ENCODE measurements at regions not wholly inside any gene's neighbourhood (a gene's known extent, or its start where the extent isn't known, plus 50 kb on each side); places are given as distances from the start of the nearest gene placed in this dataset.

- Histone ChIP-seq H4K20me1 (ENCODE audit: insufficient read depth, low read length, poor library complexity, severe bottlenecking) (no peaks in the 10 kb centered on the region), H3K4me3 (ENCODE audit: low read length, poor library complexity, severe bottlenecking) (no peak overlapping the region), H2AFZ (ENCODE audit: low read length) (no peak overlapping the region), H3K36me3 (ENCODE audit: insufficient read depth, low read length) (no peaks in the 10 kb centered on the region), H3K4me2 (ENCODE audit: low read depth, low read length, poor library complexity, severe bottlenecking) (no peak overlapping the region), H3K79me2 (ENCODE audit: insufficient read depth, low read length) (no peaks in the 10 kb centered on the region), H3K27me3 (ENCODE audit: insufficient read depth, low read length, poor library complexity, severe bottlenecking) (no peaks in the 10 kb centered on the region), H3F3A (ENCODE audit: low read depth) (no peaks in the 10 kb centered on the region), H3K9me2 (replicated peaks; ENCODE audit: low read depth, low read length) (no peaks in the 10 kb centered on the region), H3K9ac (ENCODE audit: low read depth, low read length, poor library complexity, severe bottlenecking) (no peak overlapping the region), H3K4me1 (ENCODE audit: insufficient read depth, low read length, poor library complexity, severe bottlenecking) (no peaks in the 10 kb centered on the region), H3K9me3 (ENCODE audit: insufficient read depth, low read depth, low read length) (no peaks in the 10 kb centered on the region)
- TF ChIP-seq CTCF (conservative IDR thresholded peaks at IDR 0.05; ENCODE audit: low read length) = no peak
- TF ChIP-seq EZH2phosphoT487 (IDR thresholded peaks at IDR 0.05; ENCODE audit: borderline replicate concordance) = no peak
These were observed 222.3 kb upstream of the LDB2 start for GRCh38 chr4:17120761-17121160.

- TF ChIP-seq EZH2phosphoT487 (IDR thresholded peaks at IDR 0.05; ENCODE audit: borderline replicate concordance) (no peak), CTCF (conservative IDR thresholded peaks at IDR 0.05; ENCODE audit: low read length) (no peak)
- Histone ChIP-seq H3F3A (ENCODE audit: low read depth) (no peaks in the 10 kb centered on the region), H3K9ac (ENCODE audit: low read depth, low read length, poor library complexity, severe bottlenecking) (no peak overlapping the region), H3K36me3 (ENCODE audit: insufficient read depth, low read length) (no peaks in the 10 kb centered on the region), H3K9me2 (replicated peaks; ENCODE audit: low read depth, low read length) (no peaks in the 10 kb centered on the region), H3K4me3 (ENCODE audit: low read length, poor library complexity, severe bottlenecking) (no peak overlapping the region), H4K20me1 (ENCODE audit: insufficient read depth, low read length, poor library complexity, severe bottlenecking) (no peaks in the 10 kb centered on the region), H2AFZ (ENCODE audit: low read length) (no peak overlapping the region), H3K9me3 (ENCODE audit: insufficient read depth, low read depth, low read length) (no peaks in the 10 kb centered on the region), H3K4me2 (ENCODE audit: low read depth, low read length, poor library complexity, severe bottlenecking) (no peak overlapping the region), H3K27me3 (ENCODE audit: insufficient read depth, low read length, poor library complexity, severe bottlenecking) (no peaks in the 10 kb centered on the region), H3K4me1 (ENCODE audit: insufficient read depth, low read length, poor library complexity, severe bottlenecking) (no peaks in the 10 kb centered on the region), H3K79me2 (ENCODE audit: insufficient read depth, low read length) (no peaks in the 10 kb centered on the region)
These were observed 219.3 kb upstream of the LDB2 start for GRCh38 chr4:17117746-17118145.

GRCh38 chr4:17115583-17115982 is 217.1 kb upstream of the LDB2 start:
- H3F3A ChIP-seq (ENCODE audit: low read depth) = no peaks in the 10 kb centered on the region
- H3K9me2 ChIP-seq (replicated peaks; ENCODE audit: low read depth, low read length) = no peaks in the 10 kb centered on the region
- no peak for TF ChIP-seq EZH2phosphoT487 (IDR thresholded peaks at IDR 0.05; ENCODE audit: borderline replicate concordance)
- no peak for TF ChIP-seq CTCF (conservative IDR thresholded peaks at IDR 0.05; ENCODE audit: low read length)
- no peaks in the 10 kb centered on the region for H3K4me1 ChIP-seq (ENCODE audit: insufficient read depth, low read length, poor library complexity, severe bottlenecking)
- H3K27me3 ChIP-seq (ENCODE audit: insufficient read depth, low read length, poor library complexity, severe bottlenecking) = no peaks in the 10 kb centered on the region
- no peak overlapping the region for H3K4me3 ChIP-seq (ENCODE audit: low read length, poor library complexity, severe bottlenecking)
- no peaks in the 10 kb centered on the region for H3K36me3 ChIP-seq (ENCODE audit: insufficient read depth, low read length)
- no peak overlapping the region for H3K9ac ChIP-seq (ENCODE audit: low read depth, low read length, poor library complexity, severe bottlenecking)
- no peak overlapping the region for H3K4me2 ChIP-seq (ENCODE audit: low read depth, low read length, poor library complexity, severe bottlenecking)
- no peaks in the 10 kb centered on the region for H3K79me2 ChIP-seq (ENCODE audit: insufficient read depth, low read length)
- no peaks in the 10 kb centered on the region for H3K9me3 ChIP-seq (ENCODE audit: insufficient read depth, low read depth, low read length)
- H2AFZ ChIP-seq (ENCODE audit: low read length) = no peak overlapping the region
- H4K20me1 ChIP-seq (ENCODE audit: insufficient read depth, low read length, poor library complexity, severe bottlenecking) = no peaks in the 10 kb centered on the region

Data from Loucy (cell line).